ENCODE measurements at regions not wholly inside any gene's neighbourhood (a gene's known extent, or its start where the extent isn't known, plus 50 kb on each side); places are given as distances from the start of the nearest gene placed in this dataset.

GRCh38 chr3:70856414-70857162 lies 544.1 kb upstream of the MDFIC2 start:
- peak overlapping the region; percentile 8 for H3K27ac Mint-ChIP-seq
- H3K4me3 Mint-ChIP-seq: no peak overlapping the region
- no peaks in the 10 kb centered on the region for H3K27me3 Mint-ChIP-seq
- no peaks in the 10 kb centered on the region for H3K36me3 Mint-ChIP-seq
- no peaks in the 10 kb centered on the region for H3K9me3 Mint-ChIP-seq
- peaks cover 18% of the 10 kb centered on the region for H3K4me1 Mint-ChIP-seq

DNA sequence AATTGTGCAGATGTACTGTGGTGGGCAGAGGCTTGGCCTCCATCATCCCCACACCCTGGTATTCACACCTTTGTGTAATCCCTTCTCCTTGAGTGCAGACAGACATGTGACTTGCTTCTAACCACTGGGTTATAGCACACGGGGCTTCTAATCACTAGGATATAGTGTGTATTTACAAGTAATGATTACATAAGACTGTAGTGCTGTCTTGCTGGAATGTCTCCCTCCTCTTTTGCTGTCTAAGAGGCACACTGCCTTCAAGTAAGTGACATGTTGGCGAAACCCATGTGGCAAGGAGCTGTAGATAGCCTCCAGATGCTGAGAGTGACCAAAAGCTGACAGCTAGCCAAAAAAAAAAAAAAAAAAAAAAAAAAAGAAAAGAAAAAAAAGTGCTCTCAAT lies 542.7 kb upstream of the MDFIC2 start:
- H3K36me3 Mint-ChIP-seq: no peaks in the 10 kb centered on the region
- no peaks in the 10 kb centered on the region for H3K9me3 Mint-ChIP-seq
- no peaks in the 10 kb centered on the region for H3K27me3 Mint-ChIP-seq
- peaks cover 18% of the 10 kb centered on the region for H3K4me1 Mint-ChIP-seq
- H3K4me3 Mint-ChIP-seq: no peak overlapping the region
- no peak overlapping the region for H3K27ac Mint-ChIP-seq

- Mint-ChIP-seq H3K9me3 (no peaks in the 10 kb centered on the region), H3K36me3 (no peaks in the 10 kb centered on the region), H3K4me1 (peaks cover 18% of the 10 kb centered on the region), H3K4me3 (no peak overlapping the region), H3K27ac (no peak overlapping the region), H3K27me3 (no peaks in the 10 kb centered on the region)
These were observed 541.7 kb upstream of the MDFIC2 start for GRCh38 chr3:70854108-70854507.

- no peak overlapping the region for H3K27ac Mint-ChIP-seq
- no peak overlapping the region for H3K4me3 Mint-ChIP-seq
- H3K9me3 Mint-ChIP-seq: no peaks in the 10 kb centered on the region
- no peaks in the 10 kb centered on the region for H3K36me3 Mint-ChIP-seq
- H3K27me3 Mint-ChIP-seq: peaks cover 2% of the 10 kb centered on the region
- H3K4me1 Mint-ChIP-seq: peaks cover 18% of the 10 kb centered on the region
These were observed 540.9 kb upstream of the MDFIC2 start for GRCh38 chr3:70853161-70853944.

DNA sequence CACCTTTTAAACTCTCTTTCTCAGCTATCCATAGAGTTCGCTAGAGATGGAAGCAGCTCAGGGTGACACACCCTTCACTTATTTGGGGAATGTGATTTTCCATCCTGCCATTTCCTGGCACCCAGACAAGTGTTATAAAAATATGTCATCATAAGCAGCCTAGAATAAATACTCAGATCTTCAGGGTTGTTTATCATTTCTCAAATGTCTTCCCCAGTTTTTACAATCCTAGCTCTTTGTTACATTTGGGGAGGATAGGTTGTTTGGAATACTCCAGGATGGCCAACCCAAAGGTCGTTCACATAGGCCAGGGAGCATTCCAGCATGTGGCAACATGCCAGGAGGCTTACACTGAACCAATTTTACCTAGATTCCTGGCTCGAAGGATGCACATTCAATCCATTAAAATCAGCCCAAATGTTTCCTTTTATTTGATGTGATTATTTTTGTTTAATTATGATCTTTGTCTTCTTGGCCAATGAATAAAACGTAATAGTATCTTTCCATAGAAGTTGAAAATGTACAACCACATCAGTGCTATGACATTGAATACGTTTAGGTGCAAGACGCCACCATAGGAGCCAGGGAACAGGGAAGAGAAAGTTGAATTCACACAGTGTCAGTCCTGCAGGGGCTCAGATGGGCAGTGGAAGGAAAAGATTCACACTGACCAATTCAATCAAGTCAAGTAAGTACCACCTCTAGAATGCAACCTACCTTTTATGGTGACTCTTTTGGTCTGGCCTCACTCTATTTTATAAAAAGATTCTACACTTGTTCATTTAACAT lies 537.7 kb upstream of the MDFIC2 start:
- Mint-ChIP-seq H3K9me3 (no peaks in the 10 kb centered on the region), H3K4me1 (peaks cover 6% of the 10 kb centered on the region), H3K27me3 (peaks cover 7% of the 10 kb centered on the region), H3K4me3 (no peak overlapping the region), H3K27ac (no peak overlapping the region), H3K36me3 (no peaks in the 10 kb centered on the region)

- Mint-ChIP-seq H3K27me3 (no peaks in the 10 kb centered on the region), H3K9me3 (no peaks in the 10 kb centered on the region), H3K36me3 (no peaks in the 10 kb centered on the region), H3K4me1 (peaks cover 11% of the 10 kb centered on the region), H3K27ac (no peak overlapping the region), H3K4me3 (no peak overlapping the region)
These were observed 527.9 kb upstream of the MDFIC2 start for GRCh38 chr3:70840106-70840870.

- H3K27me3 Mint-ChIP-seq: peaks cover 4% of the 10 kb centered on the region
- H3K9me3 Mint-ChIP-seq: no peaks in the 10 kb centered on the region
- H3K4me3 Mint-ChIP-seq: no peak overlapping the region
- H3K4me1 Mint-ChIP-seq: no peaks in the 10 kb centered on the region
- no peaks in the 10 kb centered on the region for H3K36me3 Mint-ChIP-seq
- H3K27ac Mint-ChIP-seq: no peak overlapping the region
These were observed 521.0 kb upstream of the MDFIC2 start for GRCh38 chr3:70833239-70833960.

DNA sequence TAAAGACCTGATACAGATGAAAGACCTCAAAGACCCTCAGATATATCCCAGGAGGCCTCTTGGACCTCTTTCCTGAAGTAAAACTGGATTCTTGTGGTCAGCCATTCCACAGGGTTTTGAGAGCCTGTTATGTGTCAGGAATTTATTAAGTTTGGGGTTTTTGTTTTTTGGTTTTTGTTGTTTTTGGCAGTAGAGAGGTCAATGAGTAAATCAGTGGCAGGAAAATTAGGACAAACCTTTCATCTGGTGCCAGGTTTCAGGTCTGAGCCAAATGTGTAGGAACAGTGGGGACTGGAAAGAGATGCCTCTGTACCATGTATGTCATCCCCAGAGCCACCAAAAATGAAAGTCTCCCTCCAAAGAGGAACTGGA lies 520.4 kb upstream of the MDFIC2 start:
- Mint-ChIP-seq H3K4me3 (no peak overlapping the region), H3K27me3 (peaks cover 4% of the 10 kb centered on the region)

GRCh38 chr3:70832089-70832833 lies 519.8 kb upstream of the MDFIC2 start:
- Mint-ChIP-seq H3K9me3 (no peaks in the 10 kb centered on the region), H3K4me3 (no peak overlapping the region), H3K4me1 (no peaks in the 10 kb centered on the region), H3K27ac (no peak overlapping the region), H3K36me3 (no peaks in the 10 kb centered on the region), H3K27me3 (peaks cover 4% of the 10 kb centered on the region)

More for the DNA sequence above, 520.4 kb upstream of the MDFIC2 start:
- Mint-ChIP-seq H3K27ac (no peak overlapping the region), H3K9me3 (no peaks in the 10 kb centered on the region), H3K4me1 (no peaks in the 10 kb centered on the region), H3K36me3 (no peaks in the 10 kb centered on the region)

DNA sequence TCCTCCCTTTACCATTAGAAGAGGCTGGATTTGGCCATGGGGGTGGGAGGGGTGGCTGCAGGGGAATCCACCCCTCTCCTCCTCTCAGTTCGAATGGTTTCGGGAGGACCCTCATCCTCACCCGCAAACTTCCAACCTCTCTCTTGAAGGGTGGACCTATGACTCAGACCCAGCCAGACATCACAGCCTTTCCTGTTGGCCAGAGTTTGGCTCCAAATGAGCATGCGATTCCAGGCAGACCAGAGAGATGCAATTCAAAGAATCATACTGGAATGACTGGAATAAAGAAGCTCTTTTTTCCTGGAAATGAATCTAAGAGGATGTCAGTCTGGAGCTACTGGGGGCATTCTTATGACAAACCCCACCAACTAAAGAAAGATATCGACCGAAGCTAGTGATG lies 516.7 kb upstream of the MDFIC2 start:
- H3K36me3 Mint-ChIP-seq: no peaks in the 10 kb centered on the region
- no peaks in the 10 kb centered on the region for H3K4me1 Mint-ChIP-seq
- no peak overlapping the region for H3K4me3 Mint-ChIP-seq
- peaks cover 2% of the 10 kb centered on the region for H3K27me3 Mint-ChIP-seq
- H3K9me3 Mint-ChIP-seq: no peaks in the 10 kb centered on the region
- no peak overlapping the region for H3K27ac Mint-ChIP-seq

DNA sequence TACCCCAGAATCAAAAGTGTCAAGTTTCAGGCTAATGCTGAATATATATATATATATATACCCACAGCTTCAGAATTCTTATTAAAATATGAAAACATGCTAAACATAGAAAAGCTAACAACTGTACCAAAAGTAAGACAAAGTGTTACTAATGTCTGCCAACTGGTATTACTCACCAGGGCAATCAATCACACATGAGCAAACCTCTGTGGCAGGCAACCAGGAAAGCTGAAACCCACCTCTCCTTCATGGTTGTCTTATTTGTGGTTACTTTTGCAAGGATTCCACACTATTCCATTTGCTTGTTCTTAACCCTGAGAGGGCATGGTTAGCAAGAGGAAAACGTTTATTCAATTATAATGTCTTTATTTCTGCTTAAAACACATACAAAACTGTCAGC lies 512.3 kb upstream of the MDFIC2 start:
- Mint-ChIP-seq H3K27ac (no peak overlapping the region), H3K4me1 (no peaks in the 10 kb centered on the region), H3K4me3 (no peak overlapping the region), H3K27me3 (no peaks in the 10 kb centered on the region), H3K9me3 (no peaks in the 10 kb centered on the region), H3K36me3 (no peaks in the 10 kb centered on the region)

- H3K36me3 Mint-ChIP-seq: no peaks in the 10 kb centered on the region
- no peak overlapping the region for H3K4me3 Mint-ChIP-seq
- H3K9me3 Mint-ChIP-seq: no peaks in the 10 kb centered on the region
- no peaks in the 10 kb centered on the region for H3K27me3 Mint-ChIP-seq
- no peak overlapping the region for H3K27ac Mint-ChIP-seq
- H3K4me1 Mint-ChIP-seq: no peaks in the 10 kb centered on the region
These were observed 511.6 kb upstream of the MDFIC2 start for GRCh38 chr3:70824078-70824477.

DNA sequence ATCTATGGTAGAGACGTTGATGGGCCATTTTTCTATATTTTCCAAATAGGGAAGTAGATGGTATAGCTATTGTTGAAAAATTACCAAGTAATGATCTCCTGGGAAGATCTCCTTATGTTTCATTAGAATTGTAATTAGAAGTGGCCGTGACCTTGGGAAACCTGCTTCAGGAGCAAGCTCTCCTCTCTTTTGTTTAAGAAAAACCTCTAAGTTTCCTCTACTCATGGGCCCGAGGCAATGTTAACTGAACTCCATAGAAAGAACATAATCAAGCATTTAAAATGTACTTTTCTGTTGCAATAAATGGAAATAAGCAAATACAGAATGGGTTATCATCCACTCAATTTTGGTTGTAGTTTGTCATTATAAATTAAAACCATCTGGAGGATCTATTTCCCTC lies 511.2 kb upstream of the MDFIC2 start:
- Mint-ChIP-seq H3K36me3 (peaks cover 2% of the 10 kb centered on the region), H3K27ac (no peak overlapping the region), H3K4me1 (no peaks in the 10 kb centered on the region), H3K27me3 (no peaks in the 10 kb centered on the region), H3K9me3 (no peaks in the 10 kb centered on the region), H3K4me3 (no peak overlapping the region)

DNA sequence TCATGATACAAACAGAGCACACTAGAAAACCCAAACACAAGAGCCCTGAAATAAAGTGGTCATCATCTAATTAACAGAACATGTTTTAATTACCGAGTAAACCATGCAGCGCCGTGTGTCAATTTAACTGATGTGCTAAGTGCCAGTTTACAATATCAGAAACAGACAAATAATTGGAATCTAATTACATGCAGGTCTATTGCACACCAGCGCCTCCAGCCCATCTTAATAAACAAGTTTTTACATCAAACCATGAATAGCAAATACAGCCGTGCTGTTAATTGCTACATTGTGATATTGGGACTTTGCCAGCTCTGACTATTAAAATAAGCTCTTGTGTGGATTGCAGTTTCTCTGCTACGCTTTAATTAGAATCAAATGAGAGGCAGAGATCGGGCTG lies 510.2 kb upstream of the MDFIC2 start:
- Mint-ChIP-seq H3K4me1 (no peaks in the 10 kb centered on the region), H3K36me3 (peaks cover 2% of the 10 kb centered on the region), H3K4me3 (no peak overlapping the region), H3K27me3 (no peaks in the 10 kb centered on the region), H3K9me3 (no peaks in the 10 kb centered on the region), H3K27ac (no peak overlapping the region)
